NCI-H146 treated with DMSO at 0.1 percent for 48 hours (cell line): ENCODE measurements at regions not wholly inside any gene's neighbourhood (a gene's known extent, or its start where the extent isn't known, plus 50 kb on each side); places are given as distances from the start of the nearest gene placed in this dataset.

ENCODE experiments used
- DNase-seq: peaks from one replicate; lab custom pipeline; 2025; ENCODE audit not compliant: unreplicated experiment; lab: John Stamatoyannopoulos, UW

- no peak for DNase-seq
Observed at GRCh38 chr2:47620770-47621437, 50.1 kb upstream of the KCNK12 start.
